ENCODE measurements at regions not wholly inside any gene's neighbourhood (a gene's known extent, or its start where the extent isn't known, plus 50 kb on each side); places are given as distances from the start of the nearest gene placed in this dataset.

- TF ChIP-seq CTCF (conservative IDR thresholded peaks at IDR 0.05; ENCODE audit: low read depth, low read length) (peak; percentile 93), EZH2 (IDR thresholded peaks at IDR 0.05; ENCODE audit: low read length, unreplicated experiment) (no peak)
These were observed 68.5 kb downstream of the GPR88 start for GRCh38 chr1:100606438-100606837.

Measured in PC-3 (cell line).